Activated B cell treated with CpG ODN at 0.5 μM for 24 hours (primary cell): ENCODE measurements at regions not wholly inside any gene's neighbourhood (a gene's known extent, or its start where the extent isn't known, plus 50 kb on each side); places are given as distances from the start of the nearest gene placed in this dataset.

Source experiments
- ATAC-seq: fragments of 200-7000 bp; cut with Tn5 transposase; one replicate; pipeline ENCODE4 v1.10.0; 2021; ENCODE audit warnings: low read depth, mild to moderate bottlenecking, moderate library complexity
- CTCF ChIA-PET: fragments of 350-600 bp; sonication (Branson Sonifier 250); formaldehyde crosslinking; loops from one replicate; lab custom pipeline; 2021; ENCODE audit warnings: antibody characterized with exemption; lab: Charles Lee
- POLR2A ChIA-PET: fragments of 350-600 bp; sonication (Branson Sonifier 250); formaldehyde crosslinking; loops from one replicate; lab custom pipeline; 2021; ENCODE audit warnings: antibody characterized with exemption; lab: Charles Lee
- DNase-seq: peaks from one replicate; pipeline ENCODE4 v3.0.0; 2022
- H3K27ac Mint-ChIP-seq: one replicate; pipeline ENCODE4 v1.8.0; 2020; ENCODE audit warnings: mixed read lengths
- H3K27me3 Mint-ChIP-seq: one replicate; pipeline ENCODE4 v1.8.0; 2021; ENCODE audit warnings: mixed read lengths
- H3K36me3 Mint-ChIP-seq: one replicate; pipeline ENCODE4 v1.8.0; 2021; ENCODE audit warnings: low read depth, mixed read lengths
- H3K4me1 Mint-ChIP-seq: one replicate; pipeline ENCODE4 v1.8.0; 2021; ENCODE audit warnings: mixed read lengths
- H3K4me3 Mint-ChIP-seq: one replicate; pipeline ENCODE4 v1.8.0; 2020; ENCODE audit warnings: mild to moderate bottlenecking, mixed read lengths
- H3K9me3 Mint-ChIP-seq: one replicate; pipeline ENCODE4 v1.8.0; 2020; ENCODE audit warnings: mixed read lengths
- intact Hi-C: fragments of 100-400 bp; cut with micrococcal nuclease; formaldehyde crosslinking; loops from one replicate; pipeline ENCODE4 v1.15.1; 2024
- TF ChIP-seq, protein P1 (sequence below): fragments of 200-600 bp; IDR thresholded peaks from one replicate; pipeline ENCODE4 v1.8.0; 2022; ENCODE audit warnings: antibody characterized with exemption, mild to moderate bottlenecking

DNA sequence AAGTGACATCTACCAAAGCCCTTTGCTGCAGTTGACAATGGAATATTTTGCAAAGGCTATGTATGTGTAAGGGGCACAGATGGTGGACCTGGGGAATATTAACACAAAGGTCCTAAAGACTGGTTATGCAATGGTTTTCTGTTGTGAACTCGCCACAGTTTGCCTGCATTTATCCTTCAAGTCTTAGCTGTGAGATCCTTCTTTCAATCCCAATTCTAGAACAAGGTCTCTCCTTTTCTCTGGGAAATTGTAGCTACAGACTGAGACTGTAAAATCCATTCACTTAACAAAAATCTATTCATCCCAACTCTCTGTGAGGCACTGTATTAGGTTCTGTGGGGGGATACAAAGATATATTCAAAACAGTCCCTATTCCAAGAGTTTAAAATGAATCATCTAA is 250.4 kb downstream of the GPM6A start:
- H3K9me3 Mint-ChIP-seq = no peaks in the 10 kb centered on the region
- no peaks in the 10 kb centered on the region for H3K36me3 Mint-ChIP-seq
- H3K4me1 Mint-ChIP-seq = no peaks in the 10 kb centered on the region
- ATAC-seq (no peak), DNase-seq (no peak)
- H3K4me3 Mint-ChIP-seq = no peak overlapping the region
- no peaks in the 10 kb centered on the region for H3K27me3 Mint-ChIP-seq
- intact Hi-C loops = loop anchor here (5.0 kb wide), 1 partner anchor 781 kb away; no protein-coding TSS in a partner anchor
- TF ChIP-seq, protein P1, sequence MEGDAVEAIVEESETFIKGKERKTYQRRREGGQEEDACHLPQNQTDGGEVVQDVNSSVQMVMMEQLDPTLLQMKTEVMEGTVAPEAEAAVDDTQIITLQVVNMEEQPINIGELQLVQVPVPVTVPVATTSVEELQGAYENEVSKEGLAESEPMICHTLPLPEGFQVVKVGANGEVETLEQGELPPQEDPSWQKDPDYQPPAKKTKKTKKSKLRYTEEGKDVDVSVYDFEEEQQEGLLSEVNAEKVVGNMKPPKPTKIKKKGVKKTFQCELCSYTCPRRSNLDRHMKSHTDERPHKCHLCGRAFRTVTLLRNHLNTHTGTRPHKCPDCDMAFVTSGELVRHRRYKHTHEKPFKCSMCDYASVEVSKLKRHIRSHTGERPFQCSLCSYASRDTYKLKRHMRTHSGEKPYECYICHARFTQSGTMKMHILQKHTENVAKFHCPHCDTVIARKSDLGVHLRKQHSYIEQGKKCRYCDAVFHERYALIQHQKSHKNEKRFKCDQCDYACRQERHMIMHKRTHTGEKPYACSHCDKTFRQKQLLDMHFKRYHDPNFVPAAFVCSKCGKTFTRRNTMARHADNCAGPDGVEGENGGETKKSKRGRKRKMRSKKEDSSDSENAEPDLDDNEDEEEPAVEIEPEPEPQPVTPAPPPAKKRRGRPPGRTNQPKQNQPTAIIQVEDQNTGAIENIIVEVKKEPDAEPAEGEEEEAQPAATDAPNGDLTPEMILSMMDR = no peak
- CTCF ChIA-PET = no interaction called here
- no peak overlapping the region for H3K27ac Mint-ChIP-seq
- POLR2A ChIA-PET = no interaction called here

DNA sequence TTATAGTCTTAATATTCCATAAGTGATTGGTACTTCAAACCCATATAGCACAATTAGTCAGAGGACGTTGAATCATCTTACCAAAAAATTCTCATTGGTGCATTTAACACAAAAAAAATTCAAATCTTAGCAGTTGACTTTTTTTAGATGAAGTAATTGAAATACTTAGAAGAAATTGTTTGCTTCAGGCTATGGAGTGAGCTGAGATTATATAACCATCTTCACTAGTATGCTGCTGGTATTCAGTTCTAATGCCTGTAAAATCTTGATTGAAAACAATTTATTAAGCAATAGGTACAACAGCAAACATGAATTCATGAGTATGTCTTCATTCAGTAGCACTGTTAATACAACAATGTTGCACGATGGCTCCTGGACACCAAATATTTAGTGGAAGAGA is 250.0 kb downstream of the GPM6A start:
- TF ChIP-seq, protein P1 = no peak
- ATAC-seq (no peak), DNase-seq (no peak)
- Mint-ChIP-seq H3K27ac (no peak overlapping the region), H3K27me3 (no peaks in the 10 kb centered on the region), H3K9me3 (no peaks in the 10 kb centered on the region), H3K4me1 (no peaks in the 10 kb centered on the region), H3K36me3 (no peaks in the 10 kb centered on the region), H3K4me3 (no peak overlapping the region)
- POLR2A ChIA-PET = no interaction called here
- intact Hi-C loops = loop anchor here (5.0 kb wide), 1 partner anchor 780 kb away; no protein-coding TSS in a partner anchor
- CTCF ChIA-PET = no interaction called here

DNA sequence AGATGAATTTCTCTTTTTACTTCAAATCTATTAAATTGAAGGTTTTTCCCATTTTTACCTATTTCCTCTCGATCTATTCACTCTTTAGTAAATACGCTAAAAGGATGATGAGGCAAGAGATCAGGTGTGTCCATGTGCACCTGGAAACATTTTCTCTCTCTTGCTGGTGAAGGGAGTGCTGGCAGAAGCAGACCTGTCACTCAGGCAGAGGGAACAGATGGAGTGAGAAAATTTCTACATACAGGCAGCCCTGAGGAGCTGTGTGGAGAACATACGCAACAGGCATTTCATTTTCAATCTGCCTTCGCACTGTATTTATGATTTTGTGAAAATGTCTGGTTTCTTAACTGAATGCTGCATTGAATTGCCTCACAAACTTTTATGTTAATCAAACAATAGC is 249.5 kb downstream of the GPM6A start:
- H3K27ac Mint-ChIP-seq = no peak overlapping the region
- ATAC-seq (no peak), DNase-seq (no peak)
- ChIA-PET CTCF (no interaction called here), POLR2A (no interaction called here)
- intact Hi-C loops = loop anchor here (5.0 kb wide), 1 partner anchor 780 kb away; no protein-coding TSS in a partner anchor
- TF ChIP-seq, protein P1 = no peak
- H3K27me3 Mint-ChIP-seq = no peaks in the 10 kb centered on the region
- H3K9me3 Mint-ChIP-seq = no peaks in the 10 kb centered on the region
- no peak overlapping the region for H3K4me3 Mint-ChIP-seq
- no peaks in the 10 kb centered on the region for H3K36me3 Mint-ChIP-seq
- no peaks in the 10 kb centered on the region for H3K4me1 Mint-ChIP-seq
